ENCODE measurements at regions not wholly inside any gene's neighbourhood (a gene's known extent, or its start where the extent isn't known, plus 50 kb on each side); places are given as distances from the start of the nearest gene placed in this dataset.
"Not testable (repeated sequence)": the region's sequence is repeated elsewhere in the genome, so short reads cannot be mapped to it uniquely, and the experiment has no call there.

DNA sequence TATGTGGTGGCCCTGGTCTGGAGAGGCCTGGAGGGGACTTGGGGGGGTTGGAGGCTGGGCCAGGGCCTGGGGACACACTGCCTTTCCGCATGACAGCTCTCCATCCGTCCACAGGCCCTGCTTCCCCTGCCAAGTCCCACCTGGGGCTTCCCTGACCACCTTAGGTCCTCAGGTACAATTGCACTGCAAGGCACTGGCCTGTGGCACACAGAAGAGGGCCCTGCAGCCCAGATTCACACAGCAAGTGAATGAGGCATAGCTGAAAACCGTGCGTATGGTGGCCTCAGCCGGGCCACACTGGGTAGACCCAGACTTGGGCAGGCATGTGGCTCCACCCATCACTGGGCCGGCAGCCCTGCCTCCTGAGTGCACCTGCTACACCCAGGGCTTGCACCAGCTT is 114.2 kb downstream of the TNFRSF13B start:
- not testable (repeated sequence) for H3K36me3 ChIP-seq (ENCODE audit: control insufficient read depth, insufficient read depth, low read length); H3K4me3 ChIP-seq (ENCODE audit: low read depth, low read length); DNase-seq (ENCODE audit: low read depth); H3K27me3 ChIP-seq (ENCODE audit: control insufficient read depth, insufficient read depth, low read length)

GRCh38 chr17:16856846-16857245 is 115.1 kb downstream of the TNFRSF13B start:
- H3K36me3 ChIP-seq (ENCODE audit: control insufficient read depth, insufficient read depth, low read length); DNase-seq (ENCODE audit: low read depth): not testable (repeated sequence)

DNA sequence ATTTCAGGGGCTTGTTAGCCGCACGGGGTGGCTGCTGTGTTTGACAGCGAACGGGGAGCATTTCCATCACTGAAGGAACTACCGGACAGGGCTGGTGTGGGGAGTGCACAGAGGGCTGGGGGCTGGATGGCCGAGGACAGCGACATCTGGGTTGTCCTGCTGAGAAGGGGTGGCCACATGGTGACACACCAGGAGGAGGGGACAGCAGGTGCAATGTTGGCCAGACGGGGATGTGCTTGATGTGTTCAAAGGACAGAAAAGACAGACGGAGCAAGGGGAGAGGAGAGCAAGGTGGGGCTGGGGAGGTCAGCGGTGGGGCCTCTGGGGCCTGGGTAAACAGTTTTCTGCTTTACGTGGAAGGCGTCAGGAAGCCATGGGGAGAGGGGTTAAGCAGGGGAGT is 115.7 kb downstream of the TNFRSF13B start:
- not testable (repeated sequence) for H3K36me3 ChIP-seq (ENCODE audit: control insufficient read depth, insufficient read depth, low read length); DNase-seq (ENCODE audit: low read depth); H3K27me3 ChIP-seq (ENCODE audit: control insufficient read depth, insufficient read depth, low read length); H3K4me3 ChIP-seq (ENCODE audit: low read depth, low read length)

More at GRCh38 chr17:16856846-16857245, 115.1 kb downstream of the TNFRSF13B start:
- H3K27me3 ChIP-seq (ENCODE audit: control insufficient read depth, insufficient read depth, low read length); H3K4me3 ChIP-seq (ENCODE audit: low read depth, low read length): not testable (repeated sequence)

DNA sequence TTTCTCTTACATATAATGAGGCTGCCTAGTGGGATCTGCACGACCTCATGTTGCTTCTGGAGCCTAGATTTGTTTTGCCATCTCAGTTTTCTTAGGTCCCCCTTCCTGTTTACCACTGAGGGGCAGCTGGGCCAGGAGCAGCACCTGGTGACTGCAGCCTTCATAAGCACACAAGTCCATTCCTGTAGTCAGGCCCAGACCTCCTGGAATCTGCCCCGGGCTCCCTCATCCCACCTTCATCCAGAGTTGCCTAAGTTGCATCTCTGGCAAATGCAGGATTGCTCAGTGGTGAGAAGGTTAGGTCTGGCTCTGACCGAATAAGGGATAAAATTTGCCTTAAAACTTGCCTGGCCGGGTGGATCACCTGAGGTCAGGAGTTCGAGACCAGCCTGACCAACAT is 117.3 kb downstream of the TNFRSF13B start:
- not testable (repeated sequence) for H3K4me3 ChIP-seq (ENCODE audit: low read depth, low read length); H3K27me3 ChIP-seq (ENCODE audit: control insufficient read depth, insufficient read depth, low read length); DNase-seq (ENCODE audit: low read depth); H3K36me3 ChIP-seq (ENCODE audit: control insufficient read depth, insufficient read depth, low read length)

GRCh38 chr17:16853661-16854320 is 118.1 kb downstream of the TNFRSF13B start:
- H3K4me3 ChIP-seq (ENCODE audit: low read depth, low read length) = no peak overlapping the region
- no peak for TF ChIP-seq CTCF (IDR thresholded peaks at IDR 0.05; ENCODE audit: insufficient read depth, low read length, poor library complexity, severe bottlenecking)
- no peaks in the 10 kb centered on the region for H3K36me3 ChIP-seq (ENCODE audit: control insufficient read depth, insufficient read depth, low read length)
- no peak for DNase-seq (ENCODE audit: low read depth)
- H3K27me3 ChIP-seq (ENCODE audit: control insufficient read depth, insufficient read depth, low read length) = no peaks in the 10 kb centered on the region

GRCh38 chr17:16849861-16850260 is 122.1 kb downstream of the TNFRSF13B start:
- not testable (repeated sequence) for DNase-seq (ENCODE audit: low read depth); H3K4me3 ChIP-seq (ENCODE audit: low read depth, low read length); H3K27me3 ChIP-seq (ENCODE audit: control insufficient read depth, insufficient read depth, low read length); H3K36me3 ChIP-seq (ENCODE audit: control insufficient read depth, insufficient read depth, low read length)

DNA sequence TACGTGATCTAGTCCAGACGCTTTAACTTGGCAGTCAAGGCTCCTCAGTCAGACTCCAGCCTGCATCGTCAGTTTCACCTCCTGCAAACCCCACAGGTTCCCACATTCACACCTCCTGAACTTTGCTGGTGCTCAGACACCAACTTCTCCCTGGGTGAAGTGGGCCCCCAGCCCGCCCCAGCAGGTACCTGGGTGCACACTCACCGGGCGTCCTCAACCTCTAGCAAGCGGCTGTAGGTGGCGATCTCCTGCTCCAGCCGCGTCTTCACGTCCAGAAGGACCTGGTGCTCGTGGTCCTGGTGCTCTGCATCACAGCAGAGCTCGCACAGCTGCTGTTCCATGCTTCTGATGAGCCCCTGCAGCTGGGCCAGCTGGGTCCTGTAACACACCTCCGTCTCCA is 122.9 kb downstream of the TNFRSF13B start:
- H3K4me3 ChIP-seq (ENCODE audit: low read depth, low read length); DNase-seq (ENCODE audit: low read depth); H3K27me3 ChIP-seq (ENCODE audit: control insufficient read depth, insufficient read depth, low read length); H3K36me3 ChIP-seq (ENCODE audit: control insufficient read depth, insufficient read depth, low read length): not testable (repeated sequence)

GRCh38 chr17:16845098-16845497 is 126.8 kb downstream of the TNFRSF13B start:
- not testable (repeated sequence) for H3K27me3 ChIP-seq (ENCODE audit: control insufficient read depth, insufficient read depth, low read length); H3K36me3 ChIP-seq (ENCODE audit: control insufficient read depth, insufficient read depth, low read length); H3K4me3 ChIP-seq (ENCODE audit: low read depth, low read length); DNase-seq (ENCODE audit: low read depth)

GRCh38 chr17:16844669-16845068 is 127.2 kb downstream of the TNFRSF13B start:
- not testable (repeated sequence) for DNase-seq (ENCODE audit: low read depth); H3K4me3 ChIP-seq (ENCODE audit: low read depth, low read length); H3K36me3 ChIP-seq (ENCODE audit: control insufficient read depth, insufficient read depth, low read length); H3K27me3 ChIP-seq (ENCODE audit: control insufficient read depth, insufficient read depth, low read length)

GRCh38 chr17:16843511-16843910 is 128.4 kb downstream of the TNFRSF13B start:
- H3K27me3 ChIP-seq (ENCODE audit: control insufficient read depth, insufficient read depth, low read length); DNase-seq (ENCODE audit: low read depth); H3K36me3 ChIP-seq (ENCODE audit: control insufficient read depth, insufficient read depth, low read length); H3K4me3 ChIP-seq (ENCODE audit: low read depth, low read length): not testable (repeated sequence)

GRCh38 chr17:16842346-16842745 is 129.6 kb downstream of the TNFRSF13B start:
- DNase-seq (ENCODE audit: low read depth); H3K27me3 ChIP-seq (ENCODE audit: control insufficient read depth, insufficient read depth, low read length); H3K4me3 ChIP-seq (ENCODE audit: low read depth, low read length); H3K36me3 ChIP-seq (ENCODE audit: control insufficient read depth, insufficient read depth, low read length): not testable (repeated sequence)

DNA sequence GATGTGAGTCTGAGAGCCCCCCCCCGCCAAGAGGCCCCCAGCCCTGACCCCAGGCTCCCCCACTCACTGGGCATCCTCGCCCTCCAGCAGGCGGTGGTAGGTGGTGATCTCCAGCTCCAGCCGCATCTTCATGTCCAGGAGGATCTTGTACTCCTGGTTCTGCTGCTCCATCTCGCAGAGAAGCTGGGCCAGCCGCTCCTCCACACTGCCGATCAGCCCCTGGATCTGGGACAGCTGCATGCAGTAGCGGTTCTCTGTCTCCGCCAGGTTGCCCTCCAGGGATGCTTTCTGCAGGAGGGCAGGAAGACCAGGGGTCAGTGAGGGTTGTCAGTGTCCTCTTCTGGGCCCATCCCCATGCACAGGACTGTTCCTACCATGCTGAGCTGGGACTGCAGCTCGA is 130.0 kb downstream of the TNFRSF13B start:
- H3K27me3 ChIP-seq (ENCODE audit: control insufficient read depth, insufficient read depth, low read length); H3K36me3 ChIP-seq (ENCODE audit: control insufficient read depth, insufficient read depth, low read length); H3K4me3 ChIP-seq (ENCODE audit: low read depth, low read length); DNase-seq (ENCODE audit: low read depth): not testable (repeated sequence)

DNA sequence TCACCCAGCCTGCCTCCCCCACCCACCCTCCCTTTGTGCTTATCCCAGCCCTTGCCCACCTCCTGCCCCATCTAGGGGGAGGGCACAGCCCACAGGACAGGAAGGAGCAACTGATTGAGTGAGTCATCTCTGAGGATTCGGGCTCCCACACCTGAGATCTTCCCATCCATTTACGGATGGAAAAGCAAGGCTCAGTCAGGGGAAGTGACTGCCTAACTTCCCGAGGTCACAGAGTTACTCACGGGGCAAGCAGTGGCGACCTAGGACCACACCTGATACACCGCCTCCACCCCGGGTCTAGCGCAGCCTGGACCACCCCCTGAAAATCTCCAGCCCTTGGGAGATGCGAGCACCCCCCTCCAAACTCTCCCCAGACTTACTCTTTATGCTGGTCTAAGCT is 131.7 kb downstream of the TNFRSF13B start:
- not testable (repeated sequence) for H3K36me3 ChIP-seq (ENCODE audit: control insufficient read depth, insufficient read depth, low read length); H3K27me3 ChIP-seq (ENCODE audit: control insufficient read depth, insufficient read depth, low read length); DNase-seq (ENCODE audit: low read depth); H3K4me3 ChIP-seq (ENCODE audit: low read depth, low read length)

GRCh38 chr17:16839242-16840175 is 132.4 kb downstream of the TNFRSF13B start:
- not testable (repeated sequence) for H3K36me3 ChIP-seq (ENCODE audit: control insufficient read depth, insufficient read depth, low read length); DNase-seq (ENCODE audit: low read depth); H3K4me3 ChIP-seq (ENCODE audit: low read depth, low read length); H3K27me3 ChIP-seq (ENCODE audit: control insufficient read depth, insufficient read depth, low read length)

Data from kidney epithelial cell (primary cell).